Activated CD8-positive, alpha-beta T cell treated with anti-CD3 and anti-CD28 coated beads for 36 hours (primary cell): ENCODE measurements at regions not wholly inside any gene's neighbourhood (a gene's known extent, or its start where the extent isn't known, plus 50 kb on each side); places are given as distances from the start of the nearest gene placed in this dataset.
A peak's percentile ranks its signal among the peaks of the same experiment; 100 is the strongest.

ENCODE experiments used
- ATAC-seq: fragments of 200-7000 bp; cut with Tn5 transposase; one replicate; pipeline ENCODE4 v1.10.0; 2021; ENCODE audit warnings: mild to moderate bottlenecking, moderate library complexity
- CTCF ChIA-PET: fragments of 350-600 bp; sonication (Branson Sonifier 250); formaldehyde crosslinking; loops from one replicate; lab custom pipeline; 2021; ENCODE audit warnings: antibody characterized with exemption; lab: Charles Lee
- POLR2A ChIA-PET: fragments of 350-600 bp; sonication (Branson Sonifier 250); formaldehyde crosslinking; loops from one replicate; lab custom pipeline; 2021; ENCODE audit warnings: antibody characterized with exemption; lab: Charles Lee
- DNase-seq: peaks from one replicate; pipeline ENCODE4 v3.0.0-alpha.2; 2020
- H3K27ac Mint-ChIP-seq: one replicate; pipeline ENCODE4 v1.8.0; 2021; ENCODE audit warnings: mild to moderate bottlenecking, mixed read lengths
- H3K27me3 Mint-ChIP-seq: one replicate; pipeline ENCODE4 v1.8.0; 2021; ENCODE audit warnings: mixed read lengths
- H3K36me3 Mint-ChIP-seq: one replicate; pipeline ENCODE4 v1.8.0; 2021; ENCODE audit warnings: low read depth, mixed read lengths
- H3K4me1 Mint-ChIP-seq: one replicate; pipeline ENCODE4 v1.8.0; 2021; ENCODE audit warnings: low read depth, mixed read lengths
- H3K4me3 Mint-ChIP-seq: one replicate; pipeline ENCODE4 v1.8.0; 2021; ENCODE audit warnings: mild to moderate bottlenecking, moderate library complexity, mixed read lengths
- H3K9me3 Mint-ChIP-seq: one replicate; pipeline ENCODE4 v1.8.0; 2021; ENCODE audit warnings: mixed read lengths
- CTCF ChIP-seq: fragments of 200-600 bp; IDR thresholded peaks from one replicate; pipeline ENCODE4 v1.8.0; 2022; ENCODE audit warnings: antibody characterized with exemption, mild to moderate bottlenecking
- intact Hi-C: fragments of 100-400 bp; cut with micrococcal nuclease; formaldehyde crosslinking; loops from one replicate; pipeline ENCODE4 v1.10.0; 2022

GRCh38 chr2:195021711-195022507 lies 635.1 kb upstream of the SLC39A10 start:
- Mint-ChIP-seq H3K27ac (peak overlapping the region; percentile 47), H3K27me3 (peaks cover 2% of the 10 kb centered on the region), H3K4me3 (no peak overlapping the region), H3K36me3 (no peaks in the 10 kb centered on the region), H3K9me3 (no peaks in the 10 kb centered on the region), H3K4me1 (peaks cover 12% of the 10 kb centered on the region)
- intact Hi-C loops, result no loop called here
- no peak for TF ChIP-seq CTCF
- POLR2A ChIA-PET, result no interaction called here
- peak; percentile 58 for ATAC-seq
- CTCF ChIA-PET, result no interaction called here
- no peak for DNase-seq

GRCh38 chr2:195018462-195018861 lies 638.6 kb upstream of the SLC39A10 start:
- Mint-ChIP-seq H3K27me3 (peaks cover 3% of the 10 kb centered on the region), H3K4me1 (peaks cover 12% of the 10 kb centered on the region), H3K9me3 (no peaks in the 10 kb centered on the region), H3K4me3 (no peak overlapping the region), H3K27ac (no peak overlapping the region), H3K36me3 (no peaks in the 10 kb centered on the region)
- TF ChIP-seq CTCF, result no peak
- POLR2A ChIA-PET, result no interaction called here
- ATAC-seq, result no peak
- no peak for DNase-seq
- intact Hi-C loops, result no loop called here
- CTCF ChIA-PET, result no interaction called here

GRCh38 chr2:195017890-195018289 lies 639.1 kb upstream of the SLC39A10 start:
- H3K4me1 Mint-ChIP-seq, result peaks cover 12% of the 10 kb centered on the region
- no peak for TF ChIP-seq CTCF
- no peak overlapping the region for H3K27ac Mint-ChIP-seq
- ChIA-PET POLR2A (no interaction called here), CTCF (no interaction called here)
- no peaks in the 10 kb centered on the region for H3K9me3 Mint-ChIP-seq
- H3K27me3 Mint-ChIP-seq, result peaks cover 3% of the 10 kb centered on the region
- H3K4me3 Mint-ChIP-seq, result no peak overlapping the region
- intact Hi-C loops, result no loop called here
- ATAC-seq, result no peak
- H3K36me3 Mint-ChIP-seq, result no peaks in the 10 kb centered on the region
- DNase-seq, result no peak

- H3K27me3 Mint-ChIP-seq, result peaks cover 1% of the 10 kb centered on the region
- CTCF ChIA-PET, result no interaction called here
- POLR2A ChIA-PET, result interaction anchor here (0.6 kb wide), 1 partner anchor 302 kb away, joined by 3 read pairs; no protein-coding TSS in a partner anchor
- H3K9me3 Mint-ChIP-seq, result no peaks in the 10 kb centered on the region
- no peak for TF ChIP-seq CTCF
- no peak overlapping the region for H3K27ac Mint-ChIP-seq
- intact Hi-C loops, result no loop called here
- ATAC-seq (no peak), DNase-seq (no peak)
- peaks cover 5% of the 10 kb centered on the region for H3K4me1 Mint-ChIP-seq
- H3K4me3 Mint-ChIP-seq, result no peak overlapping the region
- H3K36me3 Mint-ChIP-seq, result no peaks in the 10 kb centered on the region
These were observed 640.2 kb upstream of the SLC39A10 start for GRCh38 chr2:195016841-195017240.

GRCh38 chr2:195009202-195009601 lies 647.8 kb upstream of the SLC39A10 start:
- DNase-seq (no peak), ATAC-seq (no peak)
- Mint-ChIP-seq H3K9me3 (no peaks in the 10 kb centered on the region), H3K4me3 (no peak overlapping the region), H3K27ac (no peak overlapping the region), H3K36me3 (no peaks in the 10 kb centered on the region), H3K4me1 (no peaks in the 10 kb centered on the region), H3K27me3 (peaks cover 1% of the 10 kb centered on the region)
- CTCF ChIA-PET, result interaction anchor here (0.6 kb wide), 1 partner anchor 996 kb away, joined by 3 read pairs; no protein-coding TSS in a partner anchor
- no peak for TF ChIP-seq CTCF
- intact Hi-C loops, result no loop called here
- POLR2A ChIA-PET, result no interaction called here
